Glutamatergic neuron (in vitro differentiated cells): ENCODE measurements at regions not wholly inside any gene's neighbourhood (a gene's known extent, or its start where the extent isn't known, plus 50 kb on each side); places are given as distances from the start of the nearest gene placed in this dataset.

Source experiments
- DNase-seq: peaks from one replicate; pipeline ENCODE4 v3.0.0; 2022
- H3K27ac Mint-ChIP-seq: one replicate; pipeline ENCODE4 v1.8.0; 2020; ENCODE audit warnings: mild to moderate bottlenecking, mixed read lengths, inconsistent platforms; ENCODE audit not compliant: unreplicated experiment
- H3K27me3 Mint-ChIP-seq: one replicate; pipeline ENCODE4 v1.8.0; 2020; ENCODE audit warnings: mild to moderate bottlenecking, moderate library complexity, mixed read lengths, inconsistent platforms; ENCODE audit not compliant: unreplicated experiment
- H3K36me3 Mint-ChIP-seq: one replicate; pipeline ENCODE4 v1.8.0; 2020; ENCODE audit warnings: mild to moderate bottlenecking, mixed read lengths, inconsistent platforms; ENCODE audit not compliant: unreplicated experiment
- H3K4me1 Mint-ChIP-seq: one replicate; pipeline ENCODE4 v1.8.0; 2020; ENCODE audit warnings: mild to moderate bottlenecking, low read depth, mixed read lengths, inconsistent platforms; ENCODE audit not compliant: unreplicated experiment
- H3K4me3 Mint-ChIP-seq: one replicate; pipeline ENCODE4 v1.8.0; 2020; ENCODE audit warnings: mild to moderate bottlenecking, mixed read lengths, inconsistent platforms; ENCODE audit not compliant: unreplicated experiment
- H3K9me3 Mint-ChIP-seq: one replicate; pipeline ENCODE4 v1.8.0; 2020; ENCODE audit warnings: mild to moderate bottlenecking, moderate library complexity, mixed read lengths, inconsistent platforms; ENCODE audit not compliant: unreplicated experiment
- TF ChIP-seq, protein P1 (sequence below): fragments of 200-600 bp; sonication (generic); IDR thresholded peaks from one replicate; pipeline ENCODE4 v1.5.0; 2021; ENCODE audit not compliant: partially characterized antibody, unreplicated experiment

DNA sequence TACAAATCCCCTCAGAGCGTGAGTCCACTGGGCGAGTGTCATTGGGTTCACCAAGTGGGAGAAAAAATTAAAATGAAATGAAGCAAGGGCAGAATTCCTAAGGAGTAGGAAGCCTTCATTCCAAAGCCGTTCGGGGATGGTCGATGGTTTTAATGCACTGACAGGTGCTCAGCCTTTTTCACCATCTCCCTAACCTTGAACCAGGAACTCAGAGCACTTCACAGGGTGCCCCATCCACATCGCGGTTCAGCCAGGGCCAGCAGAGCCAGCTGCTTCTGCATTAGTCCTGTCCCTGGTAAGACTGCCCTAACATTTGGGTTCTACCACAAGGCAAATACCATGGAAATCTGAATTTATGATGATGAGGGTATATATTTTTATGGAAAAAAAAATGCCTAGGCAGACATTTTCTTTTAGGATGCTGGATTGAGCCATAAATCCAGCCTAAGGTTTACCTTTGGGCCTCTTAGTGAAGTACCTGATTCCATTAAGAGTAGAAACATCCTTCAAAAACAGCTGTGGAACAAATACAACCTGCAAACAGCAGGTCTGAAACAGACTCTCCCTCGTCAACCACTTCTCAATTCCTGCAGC is 203.5 kb upstream of the RNF32 start:
- no peak for DNase-seq
- no peak overlapping the region for H3K27ac Mint-ChIP-seq
- TF ChIP-seq, protein P1, sequence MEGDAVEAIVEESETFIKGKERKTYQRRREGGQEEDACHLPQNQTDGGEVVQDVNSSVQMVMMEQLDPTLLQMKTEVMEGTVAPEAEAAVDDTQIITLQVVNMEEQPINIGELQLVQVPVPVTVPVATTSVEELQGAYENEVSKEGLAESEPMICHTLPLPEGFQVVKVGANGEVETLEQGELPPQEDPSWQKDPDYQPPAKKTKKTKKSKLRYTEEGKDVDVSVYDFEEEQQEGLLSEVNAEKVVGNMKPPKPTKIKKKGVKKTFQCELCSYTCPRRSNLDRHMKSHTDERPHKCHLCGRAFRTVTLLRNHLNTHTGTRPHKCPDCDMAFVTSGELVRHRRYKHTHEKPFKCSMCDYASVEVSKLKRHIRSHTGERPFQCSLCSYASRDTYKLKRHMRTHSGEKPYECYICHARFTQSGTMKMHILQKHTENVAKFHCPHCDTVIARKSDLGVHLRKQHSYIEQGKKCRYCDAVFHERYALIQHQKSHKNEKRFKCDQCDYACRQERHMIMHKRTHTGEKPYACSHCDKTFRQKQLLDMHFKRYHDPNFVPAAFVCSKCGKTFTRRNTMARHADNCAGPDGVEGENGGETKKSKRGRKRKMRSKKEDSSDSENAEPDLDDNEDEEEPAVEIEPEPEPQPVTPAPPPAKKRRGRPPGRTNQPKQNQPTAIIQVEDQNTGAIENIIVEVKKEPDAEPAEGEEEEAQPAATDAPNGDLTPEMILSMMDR, result no peak
- no peaks in the 10 kb centered on the region for H3K36me3 Mint-ChIP-seq
- peaks cover 6% of the 10 kb centered on the region for H3K9me3 Mint-ChIP-seq
- no peaks in the 10 kb centered on the region for H3K4me1 Mint-ChIP-seq
- peaks cover 2% of the 10 kb centered on the region for H3K27me3 Mint-ChIP-seq
- H3K4me3 Mint-ChIP-seq, result no peak overlapping the region

GRCh38 chr7:156435486-156436231 is 204.9 kb upstream of the RNF32 start:
- Mint-ChIP-seq H3K27me3 (peaks cover 2% of the 10 kb centered on the region), H3K4me3 (no peak overlapping the region), H3K36me3 (no peaks in the 10 kb centered on the region), H3K9me3 (peaks cover 8% of the 10 kb centered on the region), H3K4me1 (no peaks in the 10 kb centered on the region), H3K27ac (no peak overlapping the region)
- TF ChIP-seq, protein P1, result no peak
- DNase-seq, result no peak

GRCh38 chr7:156434706-156435105 is 205.9 kb upstream of the RNF32 start:
- DNase-seq, result no peak

GRCh38 chr7:156432018-156432417 is 208.6 kb upstream of the RNF32 start:
- H3K4me1 Mint-ChIP-seq, result no peaks in the 10 kb centered on the region
- no peak overlapping the region for H3K4me3 Mint-ChIP-seq
- peaks cover 9% of the 10 kb centered on the region for H3K9me3 Mint-ChIP-seq
- peaks cover 3% of the 10 kb centered on the region for H3K27me3 Mint-ChIP-seq
- no peak for DNase-seq
- TF ChIP-seq, protein P1, result no peak
- no peaks in the 10 kb centered on the region for H3K36me3 Mint-ChIP-seq
- H3K27ac Mint-ChIP-seq, result no peak overlapping the region

More at GRCh38 chr7:156434706-156435105, 205.9 kb upstream of the RNF32 start:
- H3K36me3 Mint-ChIP-seq, result no peaks in the 10 kb centered on the region
- H3K4me3 Mint-ChIP-seq, result no peak overlapping the region
- H3K27me3 Mint-ChIP-seq, result peaks cover 2% of the 10 kb centered on the region
- TF ChIP-seq, protein P1, result no peak
- no peaks in the 10 kb centered on the region for H3K4me1 Mint-ChIP-seq
- H3K9me3 Mint-ChIP-seq, result peaks cover 9% of the 10 kb centered on the region
- H3K27ac Mint-ChIP-seq, result no peak overlapping the region

- peaks cover 9% of the 10 kb centered on the region for H3K9me3 Mint-ChIP-seq
- no peaks in the 10 kb centered on the region for H3K36me3 Mint-ChIP-seq
- H3K27me3 Mint-ChIP-seq, result peaks cover 3% of the 10 kb centered on the region
- H3K4me3 Mint-ChIP-seq, result no peak overlapping the region
- TF ChIP-seq, protein P1, result no peak
- no peaks in the 10 kb centered on the region for H3K4me1 Mint-ChIP-seq
- no peak overlapping the region for H3K27ac Mint-ChIP-seq
- DNase-seq, result no peak
These were observed 210.5 kb upstream of the RNF32 start for GRCh38 chr7:156430109-156430508.
